C4-2B (cell line): ENCODE measurements at regions not wholly inside any gene's neighbourhood (a gene's known extent, or its start where the extent isn't known, plus 50 kb on each side); places are given as distances from the start of the nearest gene placed in this dataset.
"Not testable (repeated sequence)": the region's sequence is repeated elsewhere in the genome, so short reads cannot be mapped to it uniquely, and the experiment has no call there.

Experiments used
- CTCF ChIP-seq: fragments of 450-650 bp; conservative IDR thresholded peaks from 2 replicates; pipeline ENCODE4 v1.5.1; 2017; ENCODE audit warnings: mild to moderate bottlenecking
- ZFX ChIP-seq: fragments of 450-650 bp; IDR thresholded peaks from 2 replicates; pipeline ENCODE4 v1.6.1; 2017

DNA sequence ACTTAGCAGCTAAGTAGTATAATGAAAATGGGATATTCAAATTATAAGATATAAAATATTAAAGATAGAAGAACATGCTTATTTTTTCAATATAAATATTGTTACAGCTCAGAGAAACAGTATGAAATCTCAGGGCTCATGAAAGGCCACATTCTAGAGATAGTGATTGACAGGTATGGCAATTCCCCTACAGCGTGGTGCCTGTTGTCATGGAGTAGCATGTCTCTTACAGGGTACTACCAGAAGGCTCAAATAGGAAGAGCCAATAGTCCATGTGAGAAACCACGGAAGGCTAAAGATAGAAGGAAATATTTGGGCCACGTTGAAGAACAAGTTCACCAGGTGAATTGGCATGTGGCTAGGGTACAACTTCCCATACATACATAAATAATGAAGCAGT, 522.9 kb upstream of the ZNF337 start:
- not testable (repeated sequence) for TF ChIP-seq CTCF, ZFX
